NB4 (cell line): ENCODE measurements at regions not wholly inside any gene's neighbourhood (a gene's known extent, or its start where the extent isn't known, plus 50 kb on each side); places are given as distances from the start of the nearest gene placed in this dataset.

Source experiments
- DNase-seq: peaks from one replicate; pipeline ENCODE4 v3.0.0; 2010; ENCODE audit warnings: low read depth
- H3K4me3 ChIP-seq: one replicate; pipeline ENCODE4 v1.5.1; 2011; ENCODE audit warnings: mild to moderate bottlenecking, low read depth, low read length, moderate library complexity
- MYC ChIP-seq: IDR thresholded peaks from 2 replicates; pipeline ENCODE4 v1.6.1; 2011; ENCODE audit warnings: low read depth, low read length
- POLR2A ChIP-seq: IDR thresholded peaks from 2 replicates; pipeline ENCODE4 v1.6.1; 2011; ENCODE audit warnings: mild to moderate bottlenecking; ENCODE audit not compliant: insufficient read length; ENCODE audit errors: extremely low read depth
- TF ChIP-seq, protein P1 (sequence below): IDR thresholded peaks from one replicate; pipeline ENCODE4 v1.5.1; 2012; ENCODE audit warnings: low read depth, low read length
- TF ChIP-seq, protein P2 (sequence below): IDR thresholded peaks from 2 replicates; pipeline ENCODE4 v1.6.1; 2011; ENCODE audit warnings: low read depth, low read length

DNA sequence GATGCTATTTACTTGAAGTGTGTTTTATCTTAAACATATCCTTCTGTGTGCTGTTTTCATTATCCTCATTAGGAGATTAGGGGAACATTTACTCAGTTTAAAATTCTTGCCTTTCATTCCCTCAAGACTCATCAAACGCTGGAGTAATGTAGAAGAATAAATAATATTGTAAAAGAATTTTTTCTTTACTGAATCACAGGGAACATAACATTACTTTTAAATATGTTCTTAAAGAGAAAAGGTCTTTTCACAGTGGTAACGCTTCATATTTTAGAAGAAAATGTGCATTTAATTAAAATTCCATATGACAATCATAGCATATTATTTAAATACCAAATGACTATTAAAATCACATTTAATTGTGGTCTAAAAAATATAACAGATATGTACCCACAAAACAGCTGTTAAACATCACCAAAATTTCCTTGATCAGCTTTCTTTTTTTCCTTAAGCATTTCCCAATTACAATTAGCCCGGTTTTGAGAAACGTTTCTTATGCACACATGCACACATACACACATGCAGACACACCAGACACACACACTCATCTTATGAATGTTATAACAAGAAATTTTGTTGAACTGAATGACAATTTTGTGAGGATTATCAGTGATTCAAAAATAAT is 102.0 kb upstream of the GLI3 start:
- no peak overlapping the region for H3K4me3 ChIP-seq
- TF ChIP-seq MYC (no peak), POLR2A (no peak)
- TF ChIP-seq, protein P1, sequence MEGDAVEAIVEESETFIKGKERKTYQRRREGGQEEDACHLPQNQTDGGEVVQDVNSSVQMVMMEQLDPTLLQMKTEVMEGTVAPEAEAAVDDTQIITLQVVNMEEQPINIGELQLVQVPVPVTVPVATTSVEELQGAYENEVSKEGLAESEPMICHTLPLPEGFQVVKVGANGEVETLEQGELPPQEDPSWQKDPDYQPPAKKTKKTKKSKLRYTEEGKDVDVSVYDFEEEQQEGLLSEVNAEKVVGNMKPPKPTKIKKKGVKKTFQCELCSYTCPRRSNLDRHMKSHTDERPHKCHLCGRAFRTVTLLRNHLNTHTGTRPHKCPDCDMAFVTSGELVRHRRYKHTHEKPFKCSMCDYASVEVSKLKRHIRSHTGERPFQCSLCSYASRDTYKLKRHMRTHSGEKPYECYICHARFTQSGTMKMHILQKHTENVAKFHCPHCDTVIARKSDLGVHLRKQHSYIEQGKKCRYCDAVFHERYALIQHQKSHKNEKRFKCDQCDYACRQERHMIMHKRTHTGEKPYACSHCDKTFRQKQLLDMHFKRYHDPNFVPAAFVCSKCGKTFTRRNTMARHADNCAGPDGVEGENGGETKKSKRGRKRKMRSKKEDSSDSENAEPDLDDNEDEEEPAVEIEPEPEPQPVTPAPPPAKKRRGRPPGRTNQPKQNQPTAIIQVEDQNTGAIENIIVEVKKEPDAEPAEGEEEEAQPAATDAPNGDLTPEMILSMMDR = no peak
- no peak for DNase-seq

DNA sequence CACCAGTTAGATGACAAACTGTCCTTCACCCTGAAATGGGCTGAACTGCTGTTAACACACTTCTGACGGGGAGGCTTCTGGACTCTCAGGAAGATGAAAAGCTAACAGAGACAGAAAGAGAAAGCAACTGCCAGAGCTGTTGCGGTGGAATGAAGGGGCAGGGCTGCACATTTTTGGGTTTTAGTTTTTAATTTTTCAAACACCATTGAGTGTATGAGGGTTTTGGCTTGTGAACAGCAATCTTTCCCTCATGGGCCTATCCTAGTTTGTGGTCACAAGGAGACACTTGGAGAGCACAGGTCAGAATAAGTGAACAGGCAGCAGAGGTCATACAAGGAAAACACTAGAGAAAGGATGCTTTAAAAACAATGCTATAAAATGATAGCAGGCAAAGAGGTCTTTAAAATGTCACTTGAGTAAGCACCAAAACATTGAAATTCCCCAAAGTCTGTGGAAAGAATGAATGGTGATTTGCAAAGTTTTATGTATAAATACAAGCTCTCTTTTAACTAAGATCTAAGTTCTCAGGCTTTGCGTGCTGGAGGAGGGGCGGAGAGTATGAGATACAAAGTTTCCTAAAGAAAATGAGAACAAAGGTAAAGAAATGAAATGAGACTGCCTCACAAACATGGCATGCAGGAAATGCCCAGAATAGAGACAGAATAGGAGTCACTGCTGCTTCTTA is 101.4 kb upstream of the GLI3 start:
- H3K4me3 ChIP-seq = no peak overlapping the region

DNA sequence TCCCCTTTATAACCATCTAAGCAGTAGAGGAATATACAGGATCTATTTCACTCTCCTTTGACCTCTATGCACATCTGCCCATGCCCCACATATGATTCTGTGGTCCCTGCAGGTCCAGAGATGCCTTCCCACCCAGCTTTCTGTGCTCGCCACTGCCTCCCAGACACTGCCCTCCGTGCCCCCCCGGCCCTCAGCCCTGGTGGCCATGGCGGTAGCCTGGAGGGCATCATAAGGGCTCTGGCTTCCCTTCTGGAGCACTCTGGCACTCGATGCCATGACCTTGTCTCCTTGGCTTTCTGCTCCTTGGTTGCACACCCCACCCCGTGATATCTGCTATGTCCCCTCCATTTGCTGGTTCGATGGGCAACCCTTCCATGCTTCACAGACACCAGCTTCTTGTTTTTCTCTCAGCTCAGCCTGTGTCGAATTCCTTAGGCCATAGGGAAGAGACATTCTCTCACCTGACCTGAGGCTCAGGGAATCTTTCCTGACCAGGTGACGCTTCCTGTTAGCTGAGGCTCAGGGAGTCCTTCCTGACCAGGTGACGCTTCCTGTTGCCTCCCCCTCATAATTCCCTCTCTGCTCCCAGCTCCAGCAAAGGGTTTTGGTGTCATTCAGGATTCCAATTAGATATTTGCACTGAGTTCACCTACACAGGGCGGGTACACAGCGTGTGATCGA is 100.4 kb upstream of the GLI3 start:
- H3K4me3 ChIP-seq = no peak overlapping the region
- no peak for DNase-seq
- no peak for TF ChIP-seq POLR2A
- TF ChIP-seq, protein P1 = no peak
- TF ChIP-seq, protein P2, sequence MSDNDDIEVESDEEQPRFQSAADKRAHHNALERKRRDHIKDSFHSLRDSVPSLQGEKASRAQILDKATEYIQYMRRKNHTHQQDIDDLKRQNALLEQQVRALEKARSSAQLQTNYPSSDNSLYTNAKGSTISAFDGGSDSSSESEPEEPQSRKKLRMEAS = no peak
- TF ChIP-seq MYC = no peak

More for the DNA sequence above, 101.4 kb upstream of the GLI3 start:
- TF ChIP-seq MYC = no peak
- TF ChIP-seq, protein P2 = no peak
- TF ChIP-seq, protein P1 = no peak
- no peak for TF ChIP-seq POLR2A
- DNase-seq = no peak

DNA sequence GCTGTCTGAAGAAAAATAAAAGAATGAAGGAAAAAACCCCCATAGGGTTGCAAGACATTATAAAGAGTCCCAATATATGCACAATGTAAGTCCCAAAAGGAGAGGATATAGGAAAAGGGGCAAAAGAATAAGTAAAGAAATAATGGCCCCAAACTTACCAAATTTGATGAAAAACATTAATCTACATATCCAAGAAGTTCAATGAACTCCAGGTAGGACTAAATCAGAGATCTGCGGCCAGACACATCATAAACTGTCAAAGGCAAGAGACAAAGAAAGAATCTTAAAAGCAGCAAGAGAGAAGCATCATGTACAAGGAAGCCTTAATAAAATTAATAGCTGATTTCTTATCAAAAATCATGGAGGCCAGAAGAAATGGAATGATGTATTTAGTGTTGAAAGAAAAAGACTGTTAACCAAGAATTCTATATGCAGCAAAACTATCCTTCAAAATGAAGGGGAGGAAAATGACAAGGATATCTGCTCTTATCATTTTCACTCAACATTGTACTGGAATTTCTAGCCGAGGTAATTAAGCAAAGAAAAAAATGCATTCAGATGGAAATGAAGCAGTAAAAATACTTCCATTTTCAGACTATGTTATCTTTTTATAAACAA is 95.7 kb upstream of the GLI3 start:
- H3K4me3 ChIP-seq = no peak overlapping the region
- TF ChIP-seq, protein P1 = no peak
- TF ChIP-seq MYC (no peak), POLR2A (no peak)
- TF ChIP-seq, protein P2 = no peak
- DNase-seq = no peak

DNA sequence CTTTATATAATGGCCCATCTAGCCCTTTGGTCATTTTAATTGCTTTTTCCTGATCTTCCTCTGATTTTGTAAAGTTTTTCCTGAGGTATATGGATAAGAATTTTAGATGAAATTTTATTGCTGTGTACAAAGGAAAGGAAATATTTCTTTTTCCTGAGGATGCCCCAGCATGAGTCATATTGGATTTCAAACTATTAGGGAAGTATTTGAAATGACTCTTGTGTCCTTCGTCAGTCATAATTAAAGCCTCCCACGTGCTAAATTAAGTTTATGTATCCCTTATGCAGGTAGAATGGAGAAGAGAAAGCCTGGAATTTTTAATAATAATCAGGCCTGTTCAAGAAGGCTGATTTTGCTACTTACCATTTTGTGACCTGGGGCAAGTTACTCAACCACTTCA is 82.6 kb upstream of the GLI3 start:
- TF ChIP-seq, protein P2 = no peak
- TF ChIP-seq, protein P1 = no peak
- TF ChIP-seq POLR2A (no peak), MYC (no peak)
- DNase-seq = no peak
- H3K4me3 ChIP-seq = no peak overlapping the region
